ENCODE measurements at regions not wholly inside any gene's neighbourhood (a gene's known extent, or its start where the extent isn't known, plus 50 kb on each side); places are given as distances from the start of the nearest gene placed in this dataset.

DNA sequence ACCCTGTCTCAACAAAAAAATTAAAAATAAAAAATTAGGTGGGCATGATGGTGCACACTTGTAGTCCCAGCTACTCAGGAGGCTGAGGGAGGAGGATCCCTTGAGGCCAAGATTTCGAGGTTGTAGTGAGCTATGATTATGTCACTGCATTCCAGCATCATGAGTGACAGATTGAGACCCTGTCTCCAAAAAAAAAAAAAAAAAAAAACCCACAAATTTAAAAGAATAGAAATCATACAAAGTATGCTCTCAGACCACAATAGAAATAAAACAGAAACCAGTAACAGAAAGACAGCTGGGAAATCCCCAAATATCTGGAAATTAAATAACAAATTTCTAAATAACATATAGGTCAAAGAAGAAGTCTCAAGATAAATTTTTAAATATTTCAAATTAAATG lies 81.0 kb upstream of the HUWE1 start:
- TF ChIP-seq, protein P1, sequence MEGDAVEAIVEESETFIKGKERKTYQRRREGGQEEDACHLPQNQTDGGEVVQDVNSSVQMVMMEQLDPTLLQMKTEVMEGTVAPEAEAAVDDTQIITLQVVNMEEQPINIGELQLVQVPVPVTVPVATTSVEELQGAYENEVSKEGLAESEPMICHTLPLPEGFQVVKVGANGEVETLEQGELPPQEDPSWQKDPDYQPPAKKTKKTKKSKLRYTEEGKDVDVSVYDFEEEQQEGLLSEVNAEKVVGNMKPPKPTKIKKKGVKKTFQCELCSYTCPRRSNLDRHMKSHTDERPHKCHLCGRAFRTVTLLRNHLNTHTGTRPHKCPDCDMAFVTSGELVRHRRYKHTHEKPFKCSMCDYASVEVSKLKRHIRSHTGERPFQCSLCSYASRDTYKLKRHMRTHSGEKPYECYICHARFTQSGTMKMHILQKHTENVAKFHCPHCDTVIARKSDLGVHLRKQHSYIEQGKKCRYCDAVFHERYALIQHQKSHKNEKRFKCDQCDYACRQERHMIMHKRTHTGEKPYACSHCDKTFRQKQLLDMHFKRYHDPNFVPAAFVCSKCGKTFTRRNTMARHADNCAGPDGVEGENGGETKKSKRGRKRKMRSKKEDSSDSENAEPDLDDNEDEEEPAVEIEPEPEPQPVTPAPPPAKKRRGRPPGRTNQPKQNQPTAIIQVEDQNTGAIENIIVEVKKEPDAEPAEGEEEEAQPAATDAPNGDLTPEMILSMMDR (IDR thresholded peaks at IDR 0.05; ENCODE audit: insufficient read depth, low read length, poor library complexity, severe bottlenecking), result no peak
- TF ChIP-seq EZH2phosphoT487 (conservative IDR thresholded peaks at IDR 0.05; ENCODE audit: low read length), result no peak
